Progenitor cell of endocrine pancreas (in vitro differentiated cells): ENCODE measurements at regions not wholly inside any gene's neighbourhood (a gene's known extent, or its start where the extent isn't known, plus 50 kb on each side); places are given as distances from the start of the nearest gene placed in this dataset.

Experiments used
- DNase-seq: peaks from one replicate; pipeline ENCODE4 v3.0.0; 2021; ENCODE audit warnings: low spot score; ENCODE audit not compliant: unreplicated experiment
- H3K27ac Mint-ChIP-seq: 2 replicates; pipeline ENCODE4 v1.8.0; 2021; ENCODE audit warnings: mild to moderate bottlenecking, moderate library complexity, mixed read lengths
- H3K27me3 Mint-ChIP-seq: 2 replicates; pipeline ENCODE4 v1.8.0; 2021; ENCODE audit warnings: mixed read lengths
- H3K36me3 Mint-ChIP-seq: 2 replicates; pipeline ENCODE4 v1.8.0; 2022; ENCODE audit warnings: mixed read lengths; ENCODE audit not compliant: insufficient read depth
- H3K4me1 Mint-ChIP-seq: 2 replicates; pipeline ENCODE4 v1.8.0; 2021; ENCODE audit warnings: low read depth, mixed read lengths
- H3K4me3 Mint-ChIP-seq: 2 replicates; pipeline ENCODE4 v1.8.0; 2021; ENCODE audit warnings: low read depth, mild to moderate bottlenecking, moderate library complexity, mixed read lengths
- H3K9me3 Mint-ChIP-seq: 2 replicates; pipeline ENCODE4 v1.8.0; 2021; ENCODE audit warnings: low read depth, mixed read lengths
- CTCF ChIP-seq: fragments of 200-600 bp; sonication (generic); IDR thresholded peaks from one replicate; pipeline ENCODE4 v1.5.0; 2021; ENCODE audit warnings: antibody characterized with exemption, mild to moderate bottlenecking; ENCODE audit not compliant: unreplicated experiment

- peaks cover 10% of the 10 kb centered on the region for H3K27me3 Mint-ChIP-seq
- H3K9me3 Mint-ChIP-seq, result no peaks in the 10 kb centered on the region
- DNase-seq, result no peak
- no peaks in the 10 kb centered on the region for H3K36me3 Mint-ChIP-seq
- no peak for TF ChIP-seq CTCF
- H3K4me1 Mint-ChIP-seq, result no peaks in the 10 kb centered on the region
- H3K4me3 Mint-ChIP-seq, result no peak overlapping the region
- H3K27ac Mint-ChIP-seq, result no peak overlapping the region
These were observed 172.8 kb upstream of the DYRK2 start for GRCh38 chr12:67475725-67476124.

DNA sequence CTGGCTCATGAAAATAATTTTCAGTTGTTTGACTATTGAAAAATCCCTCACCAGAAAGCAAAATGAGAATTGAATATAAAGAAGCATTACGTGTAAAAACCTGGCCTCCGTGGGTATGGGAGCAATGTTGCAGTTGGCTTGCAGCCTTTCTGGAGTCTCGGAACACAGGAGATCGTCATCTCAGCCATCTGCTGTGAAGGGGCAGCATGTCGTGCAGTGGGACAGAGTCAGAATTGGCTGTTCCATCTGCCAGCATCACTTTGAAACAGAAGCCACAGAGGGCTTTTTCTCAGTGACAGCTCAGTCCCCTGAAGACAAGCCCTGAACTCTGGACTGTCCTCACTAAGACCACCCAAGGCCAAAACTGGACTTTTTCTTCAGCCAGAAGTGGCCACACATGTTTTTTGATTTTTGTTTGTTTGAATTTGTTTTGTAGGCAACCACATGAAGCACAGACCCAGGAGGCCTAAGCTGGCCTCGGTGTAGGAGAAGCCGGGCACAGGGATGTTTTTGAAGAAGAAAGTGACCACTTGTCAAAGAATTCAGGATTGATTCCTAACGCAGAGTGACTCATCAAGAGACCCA is 170.8 kb upstream of the DYRK2 start:
- Mint-ChIP-seq H3K4me3 (no peak overlapping the region), H3K4me1 (no peaks in the 10 kb centered on the region), H3K27me3 (peaks cover 10% of the 10 kb centered on the region), H3K9me3 (no peaks in the 10 kb centered on the region), H3K36me3 (no peaks in the 10 kb centered on the region), H3K27ac (no peak overlapping the region)
- no peak for DNase-seq
- TF ChIP-seq CTCF, result no peak

GRCh38 chr12:67482751-67483661 is 165.5 kb upstream of the DYRK2 start:
- DNase-seq, result no peak
- peaks cover 1% of the 10 kb centered on the region for H3K36me3 Mint-ChIP-seq
- no peak for TF ChIP-seq CTCF
- peaks cover 4% of the 10 kb centered on the region for H3K9me3 Mint-ChIP-seq
- no peak overlapping the region for H3K27ac Mint-ChIP-seq
- no peaks in the 10 kb centered on the region for H3K4me1 Mint-ChIP-seq
- no peaks in the 10 kb centered on the region for H3K27me3 Mint-ChIP-seq
- H3K4me3 Mint-ChIP-seq, result no peak overlapping the region

GRCh38 chr12:67483871-67484554 is 164.5 kb upstream of the DYRK2 start:
- no peak overlapping the region for H3K27ac Mint-ChIP-seq
- H3K27me3 Mint-ChIP-seq, result no peaks in the 10 kb centered on the region
- H3K9me3 Mint-ChIP-seq, result peaks cover 6% of the 10 kb centered on the region
- H3K4me1 Mint-ChIP-seq, result no peaks in the 10 kb centered on the region
- H3K36me3 Mint-ChIP-seq, result peaks cover 3% of the 10 kb centered on the region
- DNase-seq, result no peak
- H3K4me3 Mint-ChIP-seq, result no peak overlapping the region
- no peak for TF ChIP-seq CTCF

DNA sequence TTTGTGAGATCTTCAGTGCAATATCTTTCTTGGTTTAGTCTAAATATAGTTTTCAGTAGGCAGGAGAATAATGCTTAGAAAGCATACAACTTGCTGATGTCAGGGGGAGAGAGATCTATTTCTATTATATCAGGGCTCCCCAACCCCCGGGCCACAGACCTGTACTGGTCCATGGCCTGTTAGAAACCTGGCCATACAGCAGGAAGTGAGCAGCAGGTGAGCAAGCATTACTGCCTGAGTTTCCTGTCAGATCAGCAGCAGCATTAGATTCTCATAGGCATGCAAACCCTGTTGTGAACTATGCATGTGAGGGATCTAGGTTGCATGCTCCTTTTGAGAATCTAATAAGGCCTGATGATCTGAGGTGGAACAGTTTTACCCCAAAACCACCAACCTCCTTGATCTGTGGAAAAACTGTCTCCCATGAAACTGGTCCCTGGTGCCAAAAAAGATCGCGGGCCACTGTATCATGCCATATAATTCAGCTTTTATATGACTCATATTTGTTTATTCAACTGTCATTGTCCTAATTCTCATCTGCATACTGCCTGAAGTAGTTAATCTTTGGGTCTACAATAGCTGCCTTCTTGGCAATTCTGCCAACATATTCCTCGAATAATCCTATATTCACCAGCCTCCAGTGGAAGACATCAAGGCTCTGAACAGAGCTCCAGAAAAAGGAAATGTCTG is 163.6 kb upstream of the DYRK2 start:
- Mint-ChIP-seq H3K4me3 (no peak overlapping the region), H3K27me3 (no peaks in the 10 kb centered on the region), H3K36me3 (peaks cover 5% of the 10 kb centered on the region), H3K9me3 (peaks cover 12% of the 10 kb centered on the region), H3K27ac (no peak overlapping the region), H3K4me1 (no peaks in the 10 kb centered on the region)
- TF ChIP-seq CTCF, result no peak
- no peak for DNase-seq
